Endothelial cell of hepatic sinusoid (primary cell): ENCODE measurements at regions not wholly inside any gene's neighbourhood (a gene's known extent, or its start where the extent isn't known, plus 50 kb on each side); places are given as distances from the start of the nearest gene placed in this dataset.

Experiments used
- in situ Hi-C: cut with HindIII; loops from 2 replicates; pipeline ENCODE4 v1.10.0; 2017; ENCODE audit warnings: low sequenced_read_pairs

DNA sequence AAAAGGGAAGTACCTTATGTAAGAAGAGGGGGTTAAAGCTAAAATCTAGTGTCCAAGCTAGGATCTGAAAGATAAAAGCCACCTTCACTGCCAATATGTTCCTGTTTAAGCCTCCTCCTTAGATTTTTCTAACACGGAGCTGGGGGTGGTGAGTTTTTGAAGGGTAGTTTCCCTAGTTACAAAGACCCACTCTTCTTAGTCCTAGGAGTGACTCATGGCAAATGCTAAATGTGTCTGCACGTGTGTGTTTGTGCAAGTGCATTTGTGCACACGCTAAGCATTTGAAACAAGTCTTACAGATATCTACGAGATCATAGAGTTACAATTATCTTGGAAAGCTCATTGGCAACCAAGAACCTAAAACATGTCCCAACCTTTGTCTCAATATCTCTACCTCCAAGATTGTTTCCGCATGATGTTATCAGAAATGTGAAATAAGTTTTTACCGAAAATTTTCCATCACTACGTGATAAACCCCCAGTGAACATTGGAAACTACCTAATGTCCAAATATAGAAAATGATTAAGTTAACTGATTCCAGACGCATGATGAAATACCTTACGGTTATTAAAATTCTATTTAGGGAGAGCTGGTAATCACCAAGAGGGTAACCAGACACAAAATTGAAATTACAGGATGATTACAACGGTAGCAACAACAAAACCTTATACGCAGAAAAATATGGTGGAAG, 78.0 kb upstream of the HRH2 start:
- in situ Hi-C loops, result loop anchor here (5.0 kb wide), 1 partner anchor 32 kb away; no protein-coding TSS in a partner anchor

DNA sequence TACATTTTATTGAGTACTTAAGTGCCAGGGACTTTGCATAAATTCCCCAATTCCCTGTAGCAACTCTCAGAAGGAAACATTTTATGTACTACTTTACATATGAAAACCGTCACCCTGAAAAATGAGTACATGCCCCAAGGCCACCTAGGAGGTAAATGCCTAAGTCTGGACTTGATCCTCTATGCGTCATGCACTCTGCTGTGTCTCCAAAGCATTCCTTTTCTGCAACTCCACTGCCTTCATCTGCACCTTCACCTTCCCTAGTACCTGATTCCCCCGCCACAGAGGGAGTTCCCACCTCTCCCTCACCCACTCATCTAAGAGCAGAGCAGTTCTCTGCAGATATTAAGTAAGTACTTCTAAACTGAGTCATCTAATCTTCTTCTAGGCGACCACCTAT, 75.2 kb upstream of the HRH2 start:
- in situ Hi-C loops, result no loop called here

DNA sequence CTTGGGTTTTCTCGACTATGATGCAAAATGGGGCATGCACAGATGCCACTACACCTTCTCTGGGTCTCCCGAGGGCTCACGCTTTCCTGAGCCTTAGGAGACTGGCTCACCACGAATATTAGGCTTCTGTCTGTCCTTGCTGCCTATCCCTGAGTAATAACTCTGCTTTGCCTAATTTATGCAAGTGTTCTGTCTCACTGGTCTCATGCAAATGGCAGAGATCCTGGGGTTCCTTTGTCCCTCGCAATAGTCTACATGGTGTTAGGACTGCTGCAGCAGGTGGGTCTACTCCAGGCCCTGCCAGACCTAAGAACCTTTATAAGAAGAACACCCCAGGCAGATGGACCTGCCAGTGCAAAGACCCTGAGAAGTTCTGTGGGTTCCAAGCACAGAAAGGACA, 72.3 kb upstream of the HRH2 start:
- in situ Hi-C loops, result no loop called here

DNA sequence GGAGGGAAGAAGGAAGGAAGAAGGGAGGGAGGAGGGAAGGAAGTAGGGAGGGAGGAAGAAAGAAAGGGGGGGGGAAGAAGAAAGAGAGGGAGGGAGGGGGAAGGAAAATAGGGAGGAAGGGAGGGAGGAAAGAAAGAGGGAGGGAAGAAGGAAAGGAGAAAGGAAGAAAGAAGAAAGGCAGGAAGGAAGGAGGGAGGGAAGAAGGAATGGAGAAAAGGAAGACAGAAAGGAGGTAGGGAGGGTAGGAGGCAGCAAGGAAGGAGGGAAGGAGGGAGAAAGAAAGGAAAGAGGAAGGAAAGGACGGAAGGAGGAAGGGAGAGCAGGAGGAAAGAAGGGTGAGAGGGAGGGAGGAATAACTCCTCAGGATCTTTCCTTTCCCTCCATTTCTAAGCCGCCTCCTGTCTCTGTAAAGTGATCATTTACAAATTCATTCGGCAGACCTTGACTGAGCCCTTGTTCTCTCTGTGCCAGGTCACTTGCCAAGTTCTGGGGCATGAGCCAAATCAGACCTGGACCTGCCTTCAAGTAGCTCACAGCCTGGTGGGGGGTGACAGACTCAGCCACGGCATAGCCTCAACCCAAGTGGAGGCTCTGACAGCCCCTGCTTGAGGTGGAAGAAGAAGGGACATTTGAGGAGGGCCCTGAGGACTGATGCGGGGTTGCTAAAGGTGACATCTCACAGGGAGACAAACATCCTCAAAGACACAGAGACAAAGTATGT, 69.0 kb upstream of the HRH2 start:
- in situ Hi-C loops, result no loop called here

DNA sequence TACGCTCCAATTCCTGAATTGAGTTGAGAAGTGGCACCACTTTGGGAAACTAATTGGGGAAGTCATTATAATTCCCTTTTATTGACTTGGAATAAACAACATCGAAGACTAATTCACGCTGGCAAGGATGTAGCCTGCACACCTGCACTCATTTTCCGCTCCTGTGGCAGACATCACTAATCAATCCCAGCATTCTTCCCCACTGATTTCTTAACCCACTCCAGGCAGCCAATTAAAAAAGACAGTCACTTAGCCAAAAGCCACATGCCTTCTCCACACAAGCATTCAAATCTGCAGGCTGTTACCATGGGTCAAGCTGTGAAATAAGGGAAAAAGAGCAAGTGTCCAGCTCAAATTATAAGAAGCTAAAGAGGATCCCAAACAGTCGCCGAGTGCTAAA, 68.2 kb upstream of the HRH2 start:
- in situ Hi-C loops, result no loop called here

DNA sequence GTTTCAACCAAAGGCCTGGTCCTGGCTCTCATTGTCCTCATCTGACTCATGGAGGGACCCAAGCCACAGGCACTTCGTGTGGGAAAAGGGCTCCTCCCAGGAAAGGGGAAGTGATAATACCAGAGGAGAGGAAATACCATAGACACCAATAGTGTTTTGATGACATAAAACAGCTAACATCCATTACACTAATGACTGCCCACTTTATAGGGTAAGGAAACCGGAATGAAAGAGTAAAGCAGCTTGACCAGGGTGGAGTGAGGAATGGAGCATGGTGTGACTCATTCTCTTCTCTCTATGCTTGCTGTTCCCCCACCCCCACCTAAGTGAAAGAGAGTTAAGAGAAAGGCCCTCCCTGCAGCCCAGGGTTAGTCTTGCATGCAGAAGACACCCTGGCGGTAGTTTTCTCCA, 67.4 kb upstream of the HRH2 start:
- in situ Hi-C loops, result no loop called here

DNA sequence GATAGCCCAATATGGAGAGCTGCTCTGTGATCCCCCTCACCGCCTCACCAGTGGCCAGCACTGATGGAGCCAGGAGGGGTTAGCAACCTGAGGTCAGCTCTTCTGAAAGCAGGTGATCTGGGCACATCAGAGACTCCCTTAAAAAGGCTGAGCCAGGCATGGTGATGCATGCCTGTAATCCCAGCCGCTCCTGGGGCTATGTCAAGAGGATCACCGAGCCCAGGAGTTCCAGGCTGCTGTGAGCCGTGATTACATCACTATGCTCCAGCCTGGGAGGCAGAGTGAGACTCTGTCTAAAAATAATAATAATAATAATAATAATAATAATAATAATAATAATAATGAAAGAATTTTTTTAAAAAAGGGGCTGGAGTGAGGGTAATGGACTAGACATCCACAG, 66.6 kb upstream of the HRH2 start:
- in situ Hi-C loops, result no loop called here

DNA sequence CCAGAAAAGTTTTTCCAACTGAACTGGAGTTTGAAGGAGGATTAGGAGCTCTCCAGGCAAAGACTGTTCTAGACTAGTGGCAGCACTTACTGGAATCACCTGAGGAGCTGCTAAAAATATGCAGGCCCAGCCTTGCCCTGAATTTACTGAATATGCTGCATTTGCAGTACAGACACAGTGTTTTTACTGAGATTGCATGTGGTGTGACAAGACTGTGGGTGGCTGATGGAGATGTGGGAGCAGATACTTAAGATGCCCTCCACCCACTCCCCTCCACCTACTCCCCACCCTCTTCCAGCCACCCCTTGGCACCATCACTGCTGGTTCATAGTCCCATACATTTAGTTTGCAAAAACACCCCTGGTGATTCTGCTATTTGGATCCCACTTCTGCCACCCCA, 64.1 kb upstream of the HRH2 start:
- in situ Hi-C loops, result no loop called here

DNA sequence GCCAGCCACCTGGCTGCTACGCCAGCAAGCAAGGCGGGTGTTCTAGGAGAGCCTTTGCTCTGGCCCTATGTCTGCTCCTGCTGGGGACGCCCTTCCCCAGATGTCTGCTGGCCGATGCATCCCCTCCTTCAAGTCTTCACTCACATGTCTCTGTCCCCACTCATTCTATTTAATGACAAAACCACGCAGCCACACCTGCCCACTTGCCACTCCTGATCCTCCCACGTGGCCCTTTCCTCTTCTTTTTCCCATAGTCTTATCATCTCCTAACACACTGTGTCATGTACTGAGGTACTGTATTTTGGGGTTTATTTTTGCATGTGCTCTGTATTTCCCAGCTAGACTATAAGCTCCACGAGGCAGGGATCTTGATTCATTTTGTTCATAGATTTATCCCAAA, 62.0 kb upstream of the HRH2 start:
- in situ Hi-C loops, result no loop called here

DNA sequence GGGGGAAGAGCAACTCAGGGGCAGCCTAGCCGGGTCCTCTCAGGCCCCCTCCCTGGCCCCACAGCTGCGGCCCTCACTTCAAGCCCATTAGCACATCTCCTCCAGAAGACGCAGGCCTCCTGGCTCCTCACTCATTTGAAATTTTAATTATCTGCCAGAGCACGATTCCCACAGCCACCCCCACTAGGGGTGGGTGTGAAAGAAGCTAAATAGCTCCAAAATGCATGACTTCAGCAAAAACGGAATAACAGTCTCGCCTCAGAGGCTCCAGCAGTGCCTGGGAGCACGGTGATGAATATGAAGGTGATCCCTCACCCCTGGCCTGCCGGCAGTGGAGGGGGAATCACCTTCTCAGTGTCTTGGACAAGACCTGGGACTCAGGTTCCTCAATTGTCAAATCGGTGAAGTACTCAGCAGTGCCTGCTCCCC, 61.1 kb upstream of the HRH2 start:
- in situ Hi-C loops, result no loop called here

DNA sequence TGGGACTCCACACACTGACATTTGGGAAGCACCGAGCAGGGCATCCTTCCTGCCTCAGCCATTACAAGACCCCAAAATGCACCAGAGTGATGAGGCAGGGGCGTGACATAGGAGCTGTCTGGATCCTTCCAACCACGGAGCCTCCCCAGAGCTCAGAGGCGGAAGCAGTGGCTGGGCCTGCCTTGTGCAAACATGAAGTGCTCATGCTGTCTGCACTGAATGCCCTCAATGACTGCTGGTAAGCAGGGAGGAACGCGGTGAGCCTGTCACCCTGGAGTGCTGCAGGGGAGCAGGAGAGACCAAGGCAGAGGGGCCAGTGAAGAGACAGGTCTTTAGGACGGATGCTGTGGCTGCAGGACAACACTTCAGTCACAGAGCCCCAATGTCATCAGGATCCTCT, 60.2 kb upstream of the HRH2 start:
- in situ Hi-C loops, result no loop called here

DNA sequence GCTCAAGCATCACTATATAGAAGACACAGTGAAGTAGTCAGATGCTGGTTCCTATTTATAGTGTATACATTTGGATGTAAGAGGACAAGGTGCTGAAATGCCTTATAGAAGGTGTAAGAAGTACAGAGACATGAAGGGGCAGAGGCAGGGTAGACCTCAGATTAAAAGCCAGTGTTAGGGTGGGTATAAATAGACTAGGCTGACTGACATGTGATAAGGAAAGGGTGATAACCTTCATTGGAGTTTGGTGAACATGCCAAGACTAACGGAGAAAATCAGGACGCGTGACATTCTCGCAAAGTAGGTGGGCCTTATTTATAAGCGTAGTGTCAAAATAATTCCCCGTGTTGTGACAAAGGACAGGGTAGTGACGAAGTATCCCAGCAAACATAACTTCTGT, 59.1 kb upstream of the HRH2 start:
- in situ Hi-C loops, result no loop called here

DNA sequence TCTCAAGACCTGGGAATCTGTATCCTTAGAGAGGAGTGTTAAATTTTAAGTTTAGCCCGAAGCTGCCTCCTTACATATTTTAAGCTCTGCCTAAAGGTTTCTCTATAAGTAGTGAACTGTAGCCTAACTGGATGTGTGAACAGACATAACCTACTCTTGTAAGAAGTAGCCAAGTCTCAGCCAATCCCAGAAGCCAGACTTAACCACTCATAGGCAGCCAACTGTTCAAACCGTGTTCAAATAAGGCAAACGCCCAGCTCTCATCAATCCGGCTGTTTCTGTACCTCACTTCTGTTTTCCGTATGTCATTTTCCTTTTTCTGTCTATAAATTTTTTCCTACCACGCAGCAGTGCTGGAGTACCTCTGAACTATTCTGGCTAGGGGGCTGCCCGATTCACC, 58.7 kb upstream of the HRH2 start:
- in situ Hi-C loops, result no loop called here

DNA sequence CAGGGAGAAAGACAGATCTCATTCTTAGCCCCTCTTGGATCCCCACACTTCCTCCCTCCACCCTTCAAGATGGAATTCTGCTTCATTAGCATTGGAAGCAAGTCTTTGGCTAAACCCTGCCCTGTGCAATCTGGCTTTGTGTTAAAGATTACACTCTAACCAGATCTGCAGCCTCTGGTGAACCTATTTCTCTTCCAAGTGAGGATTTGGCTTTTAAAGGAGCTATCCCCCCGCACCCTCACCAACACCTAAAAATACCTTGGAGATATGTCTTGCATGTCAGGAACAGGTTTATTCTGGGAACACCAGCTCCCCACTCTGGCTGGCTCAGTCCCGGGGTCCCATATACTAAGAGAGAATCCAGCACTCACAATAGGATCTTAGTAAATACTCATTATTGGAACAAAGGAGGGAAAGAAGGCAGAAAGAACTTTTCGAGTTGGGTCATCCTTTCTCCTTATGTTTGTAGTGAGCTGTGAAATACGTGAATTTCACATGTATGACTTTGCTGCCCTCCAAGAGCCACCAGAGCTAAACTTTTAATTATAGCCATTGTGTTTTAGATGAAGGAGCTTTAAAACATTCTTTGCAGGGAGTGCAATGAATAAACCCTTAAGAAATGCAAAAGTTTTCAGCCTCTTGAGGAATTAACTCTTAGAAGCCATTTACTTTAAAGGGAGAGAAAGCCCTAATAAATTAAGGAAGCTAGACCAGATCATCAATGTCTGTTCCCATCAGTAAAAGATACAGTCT, 53.7 kb upstream of the HRH2 start:
- in situ Hi-C loops, result no loop called here

DNA sequence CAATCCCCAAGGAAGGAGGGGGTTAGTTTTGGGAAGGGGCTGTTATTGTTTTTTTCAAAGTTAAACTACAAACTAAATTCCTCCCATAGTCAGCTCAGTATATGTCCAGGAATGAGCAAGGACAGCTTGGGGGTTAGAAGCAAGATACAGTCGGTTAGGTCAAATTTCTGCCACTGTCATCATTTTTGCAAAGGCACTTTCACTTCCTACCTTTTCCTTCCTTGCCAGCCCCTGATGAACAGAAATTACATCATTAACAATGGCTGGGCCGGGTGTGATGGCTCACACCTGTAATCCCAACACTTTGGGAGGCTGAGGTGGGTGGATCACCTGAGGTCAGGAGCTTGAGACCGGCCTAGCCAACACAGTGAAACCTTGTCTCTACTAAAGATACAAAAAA, 51.5 kb upstream of the HRH2 start:
- in situ Hi-C loops, result no loop called here
